IMR-90 (cell line): ENCODE measurements at regions not wholly inside any gene's neighbourhood (a gene's known extent, or its start where the extent isn't known, plus 50 kb on each side); places are given as distances from the start of the nearest gene placed in this dataset.
A peak's percentile ranks its signal among the peaks of the same experiment; 100 is the strongest.

Source experiments
- ATAC-seq: fragments of 200-7000 bp; cut with Tn5 transposase; 2 replicates; pipeline ENCODE4 v1.9.1; 2020; ENCODE audit warnings: low read depth, mild to moderate bottlenecking, moderate library complexity
- BruUV-seq: library from RNA; stranded (reverse); fragments of 400-500 nt; replicated peaks from 2 replicates; lab custom pipeline; 2021; lab: Mats Ljungman, UMichigan
- CTCF ChIA-PET: fragments of 300-600 bp; formaldehyde crosslinking; extraction: SDS; loops from one replicate; lab custom pipeline; 2021; ENCODE audit warnings: antibody characterized with exemption; lab: Yijun Ruan, JAX
- POLR2A ChIA-PET: fragments of 300-600 bp; sonication (Branson Sonifier 250); formaldehyde crosslinking; loops from one replicate; lab custom pipeline; 2022; ENCODE audit warnings: antibody characterized with exemption; ENCODE audit not compliant: unreplicated experiment; lab: Charles Lee
- DNase-seq: peaks from one replicate; pipeline ENCODE4 v3.0.0; 2013
- H2AFZ ChIP-seq: replicated peaks from 2 replicates; pipeline ENCODE3; 2013; ENCODE audit warnings: low read length, mild to moderate bottlenecking; ENCODE audit not compliant: poor library complexity
- H2AK5ac ChIP-seq: 2 replicates; pipeline ENCODE4 v1.6.1; 2013; ENCODE audit warnings: low read depth, low read length, inconsistent platforms
- H2AK9ac ChIP-seq: replicated peaks from 2 replicates; pipeline ENCODE3; 2013; ENCODE audit warnings: mild to moderate bottlenecking, low read depth, low read length, moderate library complexity; ENCODE audit not compliant: poor library complexity
- H2BK120ac ChIP-seq: 2 replicates; pipeline ENCODE4 v1.6.1; 2013; ENCODE audit warnings: low read depth, low read length, inconsistent platforms
- H2BK15ac ChIP-seq: 3 replicates; pipeline ENCODE4 v1.6.1; 2013; ENCODE audit warnings: low read depth, low read length, inconsistent platforms
- H2BK20ac ChIP-seq: 2 replicates; pipeline ENCODE4 v1.6.1; 2013; ENCODE audit warnings: low read depth, mild to moderate bottlenecking, inconsistent platforms, low read length, moderate library complexity
- H2BK5ac ChIP-seq: 2 replicates; pipeline ENCODE4 v1.6.1; 2013; ENCODE audit warnings: mild to moderate bottlenecking, low read depth, low read length, inconsistent platforms; ENCODE audit not compliant: poor library complexity, severe bottlenecking
- H3K14ac ChIP-seq: replicated peaks from 2 replicates; pipeline ENCODE4 v1.6.1; 2013; ENCODE audit warnings: low read depth, low read length, inconsistent platforms
- H3K18ac ChIP-seq: 2 replicates; pipeline ENCODE4 v1.6.1; 2013; ENCODE audit warnings: low read depth, low read length, control low read depth
- H3K23ac ChIP-seq: 2 replicates; pipeline ENCODE4 v1.6.1; 2013; ENCODE audit warnings: low read depth, low read length, inconsistent platforms
- H3K27ac ChIP-seq: 2 replicates; pipeline ENCODE4 v1.5.1; 2013; ENCODE audit warnings: mild to moderate bottlenecking, control low read depth, low read length; ENCODE audit not compliant: insufficient read depth
- H3K27me3 ChIP-seq: 2 replicates; pipeline ENCODE4 v1.6.1; 2013; ENCODE audit warnings: low read length; ENCODE audit not compliant: control insufficient read depth, insufficient read depth
- H3K36me3 ChIP-seq: 2 replicates; pipeline ENCODE4 v1.6.1; 2013; ENCODE audit warnings: low read length, mixed read lengths; ENCODE audit not compliant: control insufficient read depth, insufficient read depth
- H3K4ac ChIP-seq: 2 replicates; pipeline ENCODE4 v1.6.1; 2013; ENCODE audit warnings: low read depth, low read length, inconsistent platforms
- H3K4me1 ChIP-seq: 2 replicates; pipeline ENCODE4 v1.6.1; 2013; ENCODE audit warnings: low read length, mixed read lengths; ENCODE audit not compliant: control insufficient read depth, insufficient read depth
- H3K4me2 ChIP-seq: 2 replicates; pipeline ENCODE4 v1.6.1; 2013; ENCODE audit warnings: low read depth, mild to moderate bottlenecking, control low read depth, low read length, moderate library complexity
- H3K4me3 ChIP-seq: 2 replicates; pipeline ENCODE4 v1.5.1; 2013; ENCODE audit warnings: low read depth, mild to moderate bottlenecking, control low read depth, low read length, moderate library complexity; ENCODE audit not compliant: insufficient read depth
- H3K56ac ChIP-seq: 2 replicates; pipeline ENCODE4 v1.6.1; 2013; ENCODE audit warnings: low read length, inconsistent platforms; ENCODE audit not compliant: insufficient read depth; ENCODE audit errors: extremely low read depth
- H3K79me1 ChIP-seq, 2 experiments: 2 replicates each; pipeline ENCODE4 v1.6.1; 2013; ENCODE audit warnings: low read length in 2 of 2, inconsistent platforms in 1 of 2, low read depth in 1 of 2
- H3K9ac ChIP-seq: 2 replicates; pipeline ENCODE4 v1.6.1; 2013; ENCODE audit warnings: low read depth, low read length, control low read depth
- H3K9me1 ChIP-seq: 2 replicates; pipeline ENCODE4 v1.6.1; 2013; ENCODE audit warnings: low read length, inconsistent platforms; ENCODE audit not compliant: insufficient read depth
- H3K9me3 ChIP-seq: 2 replicates; pipeline ENCODE4 v1.6.1; 2013; ENCODE audit warnings: low read length; ENCODE audit not compliant: control insufficient read depth, insufficient read depth
- H4K20me1 ChIP-seq: 2 replicates; pipeline ENCODE4 v1.6.1; 2013; ENCODE audit warnings: low read length, inconsistent platforms; ENCODE audit not compliant: insufficient read depth
- H4K5ac ChIP-seq: 2 replicates; pipeline ENCODE4 v1.6.1; 2013; ENCODE audit warnings: mild to moderate bottlenecking, low read depth, low read length, control low read depth
- H4K8ac ChIP-seq, 2 experiments: 2 replicates each; pipeline ENCODE4 v1.6.1; 2013; ENCODE audit warnings: low read depth in 2 of 2, low read length in 2 of 2, control low read depth in 1 of 2, inconsistent platforms in 1 of 2
- H4K91ac ChIP-seq: 2 replicates; pipeline ENCODE4 v1.6.1; 2013; ENCODE audit warnings: low read depth, low read length, inconsistent platforms; ENCODE audit not compliant: insufficient read depth
- CEBPB ChIP-seq: IDR thresholded peaks from 2 replicates; pipeline ENCODE4 v1.6.1; 2012; ENCODE audit warnings: low read depth, low read length, improper control_type of control experiment
- MXI1 ChIP-seq: IDR thresholded peaks from 2 replicates; pipeline ENCODE4 v1.6.1; 2012; ENCODE audit warnings: low read depth, mild to moderate bottlenecking, low read length, moderate library complexity, borderline replicate concordance
- WGBS, 2 experiments: methylation state at CpG; one replicate each; pipeline versions ENCODE4 v1.1.5 to v1.1.7; 2013; ENCODE audit warnings: missing lambda C conversion rate in 2 of 2; ENCODE audit not compliant: insufficient read length in 1 of 2; ENCODE audit errors: extremely low coverage in 2 of 2; 5-methylcytosine and 5-hydroxymethylcytosine counted together
- dilution Hi-C: fragments of 300-500 bp; cut with HindIII; formaldehyde crosslinking; loops from one replicate; pipeline ENCODE4 v1.14.3; 2018; ENCODE audit warnings: low sequenced_read_pairs; ENCODE audit not compliant: unreplicated experiment
- in situ Hi-C: fragments of 300-500 bp; cut with MboI; formaldehyde crosslinking; loops from 3 replicates; pipeline ENCODE4 v1.14.3; 2019; ENCODE audit warnings: low sequenced_read_pairs, inconsistent platforms, mixed read lengths
- intact Hi-C: fragments of 100-400 bp; cut with micrococcal nuclease; formaldehyde crosslinking; loops from 2 replicates; pipeline ENCODE4 v1.10.0; 2022
- TF ChIP-seq, protein P1 (sequence below): fragments of 150-350 bp; IDR thresholded peaks from 2 replicates; pipeline ENCODE4 v1.6.1; 2016; ENCODE audit warnings: low read depth, mild to moderate bottlenecking, low read length, moderate library complexity, borderline replicate concordance

DNA sequence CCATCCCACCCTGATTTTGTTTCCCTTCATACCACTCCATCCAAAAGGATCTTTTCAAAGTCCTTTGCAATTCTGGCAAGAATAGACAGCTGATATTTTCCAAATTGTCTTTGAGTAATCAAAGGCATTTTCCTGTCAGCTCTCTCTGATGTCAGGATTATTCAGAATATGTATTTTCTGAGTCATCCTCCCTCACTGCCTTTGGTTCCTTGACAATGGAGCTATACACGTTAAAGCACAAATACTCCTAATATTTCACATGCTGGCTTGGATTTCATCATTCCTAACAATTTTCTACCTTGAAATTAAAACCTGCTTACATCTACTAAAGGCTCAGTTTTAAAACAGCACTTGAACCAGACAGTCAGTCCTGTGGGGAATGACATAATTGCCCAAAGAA is 379.4 kb downstream of the GADD45G start:
- no peak overlapping the region for H4K8ac ChIP-seq
- DNase-seq (peak; percentile 51), ATAC-seq (no peak)
- no peaks in the 10 kb centered on the region for H3K4me1 ChIP-seq
- H3K4ac ChIP-seq: no peak overlapping the region
- H2BK15ac ChIP-seq: no peak overlapping the region
- no peak overlapping the region for H3K18ac ChIP-seq
- H3K14ac ChIP-seq: no peak overlapping the region
- H2AK9ac ChIP-seq: no peak overlapping the region
- H2BK20ac ChIP-seq: no peak overlapping the region
- H3K56ac ChIP-seq: no peak overlapping the region
- H4K5ac ChIP-seq: no peak overlapping the region
- no peaks in the 10 kb centered on the region for H3K36me3 ChIP-seq
- H3K79me1 ChIP-seq: no peaks in the 10 kb centered on the region
- BruUV-seq: no TSS peak
- no peak overlapping the region for H3K4me2 ChIP-seq
- no peak overlapping the region for H3K4me3 ChIP-seq
- ChIA-PET CTCF (no interaction called here), POLR2A (no interaction called here)
- TF ChIP-seq, protein P1, sequence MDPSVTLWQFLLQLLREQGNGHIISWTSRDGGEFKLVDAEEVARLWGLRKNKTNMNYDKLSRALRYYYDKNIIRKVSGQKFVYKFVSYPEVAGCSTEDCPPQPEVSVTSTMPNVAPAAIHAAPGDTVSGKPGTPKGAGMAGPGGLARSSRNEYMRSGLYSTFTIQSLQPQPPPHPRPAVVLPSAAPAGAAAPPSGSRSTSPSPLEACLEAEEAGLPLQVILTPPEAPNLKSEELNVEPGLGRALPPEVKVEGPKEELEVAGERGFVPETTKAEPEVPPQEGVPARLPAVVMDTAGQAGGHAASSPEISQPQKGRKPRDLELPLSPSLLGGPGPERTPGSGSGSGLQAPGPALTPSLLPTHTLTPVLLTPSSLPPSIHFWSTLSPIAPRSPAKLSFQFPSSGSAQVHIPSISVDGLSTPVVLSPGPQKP: no peak
- no peak for TF ChIP-seq MXI1
- TF ChIP-seq CEBPB: peak; percentile 12; the same call in 1 of the 2 replicates
- no peaks in the 10 kb centered on the region for H3K9me1 ChIP-seq
- no peak overlapping the region for H4K91ac ChIP-seq
- H2AFZ ChIP-seq: no peak overlapping the region
- H3K23ac ChIP-seq: no peak overlapping the region
- no peaks in the 10 kb centered on the region for H3K9me3 ChIP-seq
- dilution Hi-C loops: no loop called here
- WGBS, 2 experiments: no CpG with 5 or more reads among the region's 1 CpG
- intact Hi-C loops: no loop called here
- no peak overlapping the region for H2BK120ac ChIP-seq
- H3K27ac ChIP-seq: no peak overlapping the region
- H3K9ac ChIP-seq: no peak overlapping the region
- no peak overlapping the region for H2AK5ac ChIP-seq
- in situ Hi-C loops: no loop called here
- H4K20me1 ChIP-seq: no peaks in the 10 kb centered on the region
- peaks cover 4% of the 10 kb centered on the region for H3K27me3 ChIP-seq
- no peak overlapping the region for H2BK5ac ChIP-seq
